Neural progenitor cell (in vitro differentiated cells): ENCODE measurements at regions not wholly inside any gene's neighbourhood (a gene's known extent, or its start where the extent isn't known, plus 50 kb on each side); places are given as distances from the start of the nearest gene placed in this dataset.

ENCODE experiments used
- EZH2 ChIP-seq: fragments of 200-600 bp; sonication (generic); IDR thresholded peaks from 2 replicates; pipeline ENCODE4 v1.6.1; 2017; ENCODE audit warnings: antibody characterized with exemption, mild to moderate bottlenecking, moderate library complexity
- EZH2phosphoT487 ChIP-seq: fragments of 200-600 bp; sonication (generic); IDR thresholded peaks from 2 replicates; pipeline ENCODE4 v1.6.1; 2017; ENCODE audit warnings: antibody characterized with exemption
- TF ChIP-seq, protein P1 (sequence below): fragments of 200-600 bp; sonication (generic); IDR thresholded peaks from 2 replicates; pipeline ENCODE4 v1.5.1; 2017; ENCODE audit warnings: antibody characterized with exemption, mild to moderate bottlenecking

DNA sequence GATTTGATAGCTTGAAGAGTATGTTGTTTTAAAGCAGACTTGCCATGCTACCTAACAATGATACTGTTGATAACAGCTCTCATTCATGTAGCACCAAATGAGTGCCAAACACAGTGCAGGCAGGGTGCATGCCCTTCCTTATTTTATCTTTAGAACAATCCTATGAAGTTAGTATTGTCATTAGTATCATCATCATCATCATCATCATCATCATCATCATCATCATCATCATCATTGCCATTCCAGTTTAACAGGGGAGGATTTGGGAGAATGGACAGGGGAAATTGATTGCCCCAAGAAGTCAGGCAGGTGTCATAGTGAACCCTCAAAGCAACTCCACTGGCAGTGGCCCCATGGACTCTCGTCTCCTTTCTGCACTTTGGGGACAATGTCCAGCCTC is 734.9 kb downstream of the VRK1 start:
- TF ChIP-seq, protein P1, sequence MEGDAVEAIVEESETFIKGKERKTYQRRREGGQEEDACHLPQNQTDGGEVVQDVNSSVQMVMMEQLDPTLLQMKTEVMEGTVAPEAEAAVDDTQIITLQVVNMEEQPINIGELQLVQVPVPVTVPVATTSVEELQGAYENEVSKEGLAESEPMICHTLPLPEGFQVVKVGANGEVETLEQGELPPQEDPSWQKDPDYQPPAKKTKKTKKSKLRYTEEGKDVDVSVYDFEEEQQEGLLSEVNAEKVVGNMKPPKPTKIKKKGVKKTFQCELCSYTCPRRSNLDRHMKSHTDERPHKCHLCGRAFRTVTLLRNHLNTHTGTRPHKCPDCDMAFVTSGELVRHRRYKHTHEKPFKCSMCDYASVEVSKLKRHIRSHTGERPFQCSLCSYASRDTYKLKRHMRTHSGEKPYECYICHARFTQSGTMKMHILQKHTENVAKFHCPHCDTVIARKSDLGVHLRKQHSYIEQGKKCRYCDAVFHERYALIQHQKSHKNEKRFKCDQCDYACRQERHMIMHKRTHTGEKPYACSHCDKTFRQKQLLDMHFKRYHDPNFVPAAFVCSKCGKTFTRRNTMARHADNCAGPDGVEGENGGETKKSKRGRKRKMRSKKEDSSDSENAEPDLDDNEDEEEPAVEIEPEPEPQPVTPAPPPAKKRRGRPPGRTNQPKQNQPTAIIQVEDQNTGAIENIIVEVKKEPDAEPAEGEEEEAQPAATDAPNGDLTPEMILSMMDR = no peak
- TF ChIP-seq EZH2 = no peak
- no peak for TF ChIP-seq EZH2phosphoT487
